HUES64 (cell line): ENCODE measurements at regions not wholly inside any gene's neighbourhood (a gene's known extent, or its start where the extent isn't known, plus 50 kb on each side); places are given as distances from the start of the nearest gene placed in this dataset.

Source experiments
- H3K27ac ChIP-seq: 2 replicates; pipeline ENCODE4 v1.7.0; 2013; ENCODE audit warnings: low read depth, low read length, inconsistent platforms
- H3K27me3 ChIP-seq: 2 replicates; pipeline ENCODE4 v1.6.1; 2013; ENCODE audit warnings: mild to moderate bottlenecking, low read length; ENCODE audit not compliant: insufficient read depth
- H3K36me3 ChIP-seq: 2 replicates; pipeline ENCODE4 v1.6.1; 2013; ENCODE audit warnings: mild to moderate bottlenecking, low read length; ENCODE audit not compliant: insufficient read depth
- H3K4me1 ChIP-seq: 2 replicates; pipeline ENCODE4 v1.6.1; 2013; ENCODE audit warnings: mild to moderate bottlenecking, low read length, moderate library complexity; ENCODE audit not compliant: insufficient read depth
- H3K4me3 ChIP-seq: 2 replicates; pipeline ENCODE4 v1.5.1; 2013; ENCODE audit warnings: mild to moderate bottlenecking, low read length, moderate library complexity
- H3K9ac ChIP-seq: 2 replicates; pipeline ENCODE4 v1.6.1; 2013; ENCODE audit warnings: mild to moderate bottlenecking, low read depth, low read length
- H3K9me3 ChIP-seq: 2 replicates; pipeline ENCODE4 v1.6.1; 2013; ENCODE audit warnings: low read depth, low read length; ENCODE audit not compliant: insufficient read depth
- WGBS: fragments of 150-250, 120-280 bp; methylation state at CpG from one replicate; pipeline ENCODE4 v1.1.7; 2013; ENCODE audit warnings: missing lambda C conversion rate; 5-methylcytosine and 5-hydroxymethylcytosine counted together

DNA sequence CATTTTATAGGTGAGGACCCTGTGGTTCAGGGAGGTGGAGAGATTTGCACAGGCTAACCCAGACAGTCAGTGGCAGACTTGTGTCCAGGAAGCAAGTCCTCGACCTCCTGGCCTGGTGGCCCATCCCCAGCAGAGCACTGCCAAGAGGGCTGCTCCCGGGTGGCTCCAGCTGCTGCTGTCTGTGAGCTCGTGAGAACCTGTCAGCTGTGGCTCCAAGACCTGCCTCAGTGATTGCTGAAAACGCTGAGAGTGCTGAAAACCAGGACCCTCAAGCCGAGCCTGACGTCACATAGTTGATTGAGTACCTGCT lies 74.2 kb downstream of the RTL9 start:
- no peaks in the 10 kb centered on the region for H3K9me3 ChIP-seq
- H3K4me1 ChIP-seq, result peaks cover 3% of the 10 kb centered on the region; the same call in 1 of the 2 replicates
- no peaks in the 10 kb centered on the region for H3K36me3 ChIP-seq
- no peak overlapping the region for H3K4me3 ChIP-seq
- H3K9ac ChIP-seq, result no peak overlapping the region
- H3K27ac ChIP-seq, result no peak overlapping the region
- no peaks in the 10 kb centered on the region for H3K27me3 ChIP-seq
- WGBS, result 83% methylated on average over 6 of the region's 6 CpGs

DNA sequence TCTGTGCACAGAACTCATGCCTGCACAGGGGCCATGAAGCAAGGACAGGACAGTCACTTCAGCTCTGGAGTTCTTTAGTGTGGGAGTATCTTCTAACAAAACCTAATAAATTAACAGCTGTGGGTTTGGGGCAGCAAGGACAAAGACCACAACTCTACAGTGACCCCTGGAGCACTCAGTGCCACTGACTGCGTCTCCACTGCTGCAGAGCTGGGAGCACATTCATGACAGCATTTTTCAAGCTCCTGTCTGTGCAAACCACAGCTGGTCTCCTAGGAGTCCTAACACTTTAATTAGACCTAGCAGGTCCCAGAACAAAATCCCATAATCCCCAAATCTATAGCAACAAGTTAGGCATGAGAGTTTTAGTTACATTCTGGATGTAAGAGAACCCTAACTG lies 76.5 kb downstream of the RTL9 start:
- no peak overlapping the region for H3K9ac ChIP-seq
- H3K4me3 ChIP-seq, result no peak overlapping the region
- H3K36me3 ChIP-seq, result no peaks in the 10 kb centered on the region
- H3K27ac ChIP-seq, result no peak overlapping the region
- no peaks in the 10 kb centered on the region for H3K9me3 ChIP-seq
- H3K27me3 ChIP-seq, result no peaks in the 10 kb centered on the region
- 88% methylated on average over 1 of the region's 1 CpG for WGBS
- H3K4me1 ChIP-seq, result peaks cover 7% of the 10 kb centered on the region; the same call in 1 of the 2 replicates

DNA sequence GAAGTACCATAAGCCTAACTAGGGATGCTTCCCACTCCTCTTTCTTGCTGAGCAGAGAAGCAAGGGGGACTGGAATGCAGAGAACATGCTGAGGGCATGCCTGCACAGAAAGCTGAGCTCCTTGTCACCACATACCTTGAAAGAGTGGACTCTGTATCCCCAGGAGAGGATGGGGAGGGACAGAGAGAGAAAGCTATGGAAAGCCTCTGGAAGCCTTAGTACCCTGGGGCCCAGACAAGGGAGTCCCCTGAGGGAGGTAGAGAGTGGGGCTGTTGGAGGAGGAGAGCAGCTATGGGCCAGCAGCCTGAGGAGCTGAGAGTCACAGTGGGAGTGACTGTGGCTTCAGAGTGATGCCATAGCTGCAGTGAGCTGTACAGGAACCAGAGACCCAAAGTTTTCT lies 77.9 kb downstream of the RTL9 start:
- Histone ChIP-seq H3K27ac (no peak overlapping the region), H3K36me3 (no peaks in the 10 kb centered on the region), H3K4me1 (peaks cover 7% of the 10 kb centered on the region; the same call in 1 of the 2 replicates), H3K9ac (no peak overlapping the region), H3K9me3 (no peaks in the 10 kb centered on the region), H3K27me3 (no peaks in the 10 kb centered on the region), H3K4me3 (no peak overlapping the region)

DNA sequence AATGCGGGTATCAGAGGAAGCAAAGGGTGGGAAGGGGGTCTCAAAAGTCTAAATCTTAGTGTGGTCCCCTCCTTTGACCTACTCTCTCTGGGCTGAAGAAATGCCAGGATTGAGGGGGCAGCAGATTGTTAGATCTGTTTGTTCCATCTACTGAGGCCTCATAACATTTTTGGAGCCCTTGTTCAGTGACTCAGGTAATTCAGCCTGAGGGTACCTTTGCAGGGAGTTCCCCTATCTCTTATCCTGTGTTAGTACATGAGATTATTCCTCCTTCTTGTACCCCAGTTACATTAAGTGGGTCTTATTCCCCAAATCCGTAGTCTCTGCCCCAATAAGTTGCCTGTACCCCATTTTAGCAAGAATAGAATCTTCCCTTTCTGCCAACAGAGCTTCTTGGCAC lies 79.0 kb downstream of the RTL9 start:
- WGBS, result 94% methylated on average over 2 of the region's 2 CpGs
- no peaks in the 10 kb centered on the region for H3K36me3 ChIP-seq
- no peak overlapping the region for H3K9ac ChIP-seq
- no peaks in the 10 kb centered on the region for H3K9me3 ChIP-seq
- no peaks in the 10 kb centered on the region for H3K27me3 ChIP-seq
- no peak overlapping the region for H3K27ac ChIP-seq
- no peak overlapping the region for H3K4me3 ChIP-seq
- peaks cover 7% of the 10 kb centered on the region; the same call in 1 of the 2 replicates for H3K4me1 ChIP-seq

DNA sequence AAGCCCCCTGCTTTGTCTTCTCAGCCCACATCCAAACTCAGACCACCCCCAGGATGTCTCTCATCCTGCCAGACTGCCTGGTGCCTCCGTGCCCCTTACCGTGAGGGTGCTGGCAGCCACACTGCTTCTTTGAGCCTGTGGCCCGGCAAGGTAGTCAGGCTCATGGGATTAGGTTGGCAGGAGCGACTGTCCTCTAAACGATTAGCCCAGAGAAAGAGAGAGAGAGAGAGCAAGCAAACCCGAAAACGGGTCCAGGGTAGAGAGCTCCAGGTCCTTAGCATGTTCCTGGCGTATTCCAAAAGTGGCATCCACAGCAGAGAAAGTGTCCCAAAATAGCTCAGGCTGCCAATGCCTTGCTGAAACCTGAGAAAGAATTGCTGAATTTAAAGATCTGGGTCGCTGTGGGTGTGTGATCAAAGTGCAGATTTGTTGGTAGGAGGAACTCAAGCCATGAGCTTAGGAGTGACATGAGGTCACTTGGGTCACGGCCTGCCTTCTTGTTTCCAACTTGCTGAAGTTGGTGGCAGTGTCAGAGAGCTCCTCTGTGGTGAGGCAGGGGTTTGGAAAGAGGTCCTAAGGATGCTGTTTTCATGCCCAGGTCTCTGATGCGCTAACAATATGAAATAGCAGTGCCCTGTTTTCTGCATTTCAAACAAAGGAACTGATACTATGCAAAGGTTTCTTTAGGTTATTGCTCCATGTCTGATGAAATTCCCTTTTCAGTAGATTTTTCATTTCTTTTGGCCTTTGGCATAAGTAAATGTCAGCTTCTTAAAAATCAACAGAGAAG lies 81.6 kb downstream of the RTL9 start:
- 84% methylated on average over 11 of the region's 11 CpGs for WGBS
- Histone ChIP-seq H3K4me1 (peaks cover 7% of the 10 kb centered on the region), H3K9ac (no peak overlapping the region), H3K4me3 (no peak overlapping the region), H3K27me3 (no peaks in the 10 kb centered on the region), H3K27ac (no peak overlapping the region), H3K36me3 (no peaks in the 10 kb centered on the region), H3K9me3 (no peaks in the 10 kb centered on the region)

DNA sequence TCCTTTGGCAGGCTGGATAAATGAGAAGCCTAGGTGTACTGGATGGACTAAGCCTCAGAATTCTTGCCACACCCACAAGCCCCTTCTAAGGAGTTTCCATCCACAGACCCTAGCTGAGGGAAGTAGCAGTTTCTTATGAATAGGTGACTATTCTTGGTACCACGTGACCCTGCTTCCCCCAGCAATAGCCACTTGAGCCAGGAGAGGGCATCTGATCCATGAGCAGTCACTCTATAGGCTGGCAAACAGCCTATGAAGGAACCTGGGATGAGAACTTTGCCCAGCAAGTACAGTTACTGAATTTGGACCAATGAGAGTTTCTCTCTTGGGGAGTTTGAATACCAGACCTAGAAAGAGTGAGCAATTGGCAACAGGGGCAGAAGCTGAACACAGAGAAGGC lies 84.0 kb downstream of the RTL9 start:
- 0% methylated on average over 1 of the region's 1 CpG for WGBS
- Histone ChIP-seq H3K36me3 (no peaks in the 10 kb centered on the region), H3K27ac (no peak overlapping the region), H3K4me3 (no peak overlapping the region), H3K4me1 (peaks cover 13% of the 10 kb centered on the region), H3K27me3 (no peaks in the 10 kb centered on the region), H3K9ac (no peak overlapping the region), H3K9me3 (no peaks in the 10 kb centered on the region)

DNA sequence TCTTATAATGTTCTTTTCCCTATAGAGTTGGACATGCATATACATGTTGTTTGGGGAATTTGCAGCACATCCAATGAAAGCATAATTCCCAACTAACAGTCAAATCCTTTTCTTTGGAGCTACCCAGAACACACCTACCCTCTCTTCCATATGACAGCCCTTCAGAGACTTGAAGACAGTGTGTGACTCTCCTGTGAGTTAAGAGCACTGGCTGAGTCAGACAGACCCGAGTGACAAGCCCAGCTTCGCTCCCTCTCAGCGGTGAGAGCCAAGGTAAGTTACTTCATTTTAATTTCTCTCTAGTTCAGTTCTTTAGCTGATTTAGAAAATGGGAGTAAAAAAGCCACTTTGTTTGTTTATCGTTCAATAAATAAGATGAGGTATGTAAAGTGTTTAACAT lies 86.3 kb downstream of the RTL9 start:
- Histone ChIP-seq H3K9ac (no peak overlapping the region), H3K27me3 (no peaks in the 10 kb centered on the region), H3K4me1 (peaks cover 9% of the 10 kb centered on the region), H3K36me3 (no peaks in the 10 kb centered on the region), H3K4me3 (no peak overlapping the region), H3K9me3 (no peaks in the 10 kb centered on the region), H3K27ac (no peak overlapping the region)
- 42% methylated on average over 2 of the region's 4 CpGs for WGBS

DNA sequence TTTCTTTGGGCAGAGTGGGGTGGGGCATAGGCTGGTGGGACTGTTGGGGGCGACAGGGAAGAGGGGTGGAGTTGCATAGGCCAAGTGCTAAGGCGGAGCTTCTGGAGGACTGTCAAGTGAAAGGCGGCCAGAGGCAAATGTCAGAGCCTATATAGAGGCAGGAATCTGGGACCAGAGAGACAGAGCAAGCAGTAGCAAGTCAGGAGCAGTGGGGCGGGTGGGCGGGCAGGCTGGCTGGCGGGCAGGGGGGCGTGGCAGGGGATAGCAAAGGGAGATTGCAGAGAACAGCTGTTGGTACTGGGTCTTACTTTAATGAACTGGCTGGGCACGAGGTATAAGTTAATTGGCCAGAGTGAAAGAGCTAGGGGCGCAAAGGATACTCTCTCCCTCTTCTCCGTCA lies 89.8 kb downstream of the RTL9 start:
- H3K36me3 ChIP-seq, result no peaks in the 10 kb centered on the region
- peaks cover 9% of the 10 kb centered on the region for H3K4me1 ChIP-seq
- H3K9me3 ChIP-seq, result no peaks in the 10 kb centered on the region
- H3K4me3 ChIP-seq, result no peak overlapping the region
- 67% methylated on average over 9 of the region's 10 CpGs for WGBS
- no peak overlapping the region for H3K9ac ChIP-seq
- no peaks in the 10 kb centered on the region for H3K27me3 ChIP-seq
- no peak overlapping the region for H3K27ac ChIP-seq

DNA sequence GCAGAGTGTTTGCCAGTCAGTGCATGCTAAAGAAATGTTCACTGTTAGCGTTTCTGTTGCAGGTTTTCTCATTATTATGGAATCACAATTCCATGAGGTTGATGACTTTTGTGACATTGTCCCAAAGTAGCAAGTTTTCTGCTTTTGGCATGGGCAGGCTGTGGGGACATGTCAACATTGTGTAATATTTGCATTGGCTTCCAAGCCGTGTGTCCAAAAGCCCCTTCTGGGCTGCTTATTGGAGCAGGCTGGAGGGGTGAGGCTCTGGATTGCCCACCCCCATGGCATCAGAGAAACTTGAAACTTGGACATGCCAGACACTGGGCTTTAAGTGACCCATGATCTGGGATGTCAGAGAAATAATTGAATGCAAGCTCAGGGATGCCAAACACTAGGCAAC lies 90.7 kb downstream of the RTL9 start:
- WGBS, result 87% methylated on average over 2 of the region's 2 CpGs
- H3K9ac ChIP-seq, result no peak overlapping the region
- H3K4me3 ChIP-seq, result no peak overlapping the region
- H3K27ac ChIP-seq, result no peak overlapping the region
- H3K27me3 ChIP-seq, result no peaks in the 10 kb centered on the region
- no peaks in the 10 kb centered on the region for H3K36me3 ChIP-seq
- H3K4me1 ChIP-seq, result peaks cover 9% of the 10 kb centered on the region
- H3K9me3 ChIP-seq, result no peaks in the 10 kb centered on the region

DNA sequence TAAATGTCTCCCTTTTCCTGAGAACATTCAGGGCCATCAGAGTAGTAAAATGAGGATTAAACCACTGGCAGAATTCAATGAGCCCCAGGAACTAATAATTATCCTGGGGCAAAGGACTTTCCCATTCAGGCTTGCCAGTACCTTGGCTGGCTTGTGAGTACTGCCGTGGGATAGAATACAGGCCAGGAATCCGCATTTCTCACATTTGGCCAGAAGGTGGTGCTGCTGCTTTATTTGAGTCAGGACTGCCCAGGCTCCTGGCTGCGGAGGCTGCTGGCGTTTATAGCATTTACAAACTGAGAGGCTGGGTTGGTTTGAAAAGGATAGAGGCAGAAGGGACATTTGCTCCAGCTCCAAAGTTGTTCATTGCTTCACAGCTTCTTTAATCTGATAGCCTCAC lies 91.4 kb downstream of the RTL9 start:
- no peaks in the 10 kb centered on the region for H3K27me3 ChIP-seq
- H3K9me3 ChIP-seq, result no peaks in the 10 kb centered on the region
- no peak overlapping the region for H3K9ac ChIP-seq
- H3K4me3 ChIP-seq, result no peak overlapping the region
- H3K4me1 ChIP-seq, result peaks cover 9% of the 10 kb centered on the region
- H3K36me3 ChIP-seq, result no peaks in the 10 kb centered on the region
- H3K27ac ChIP-seq, result no peak overlapping the region
- WGBS, result 7% methylated on average over 4 of the region's 4 CpGs

DNA sequence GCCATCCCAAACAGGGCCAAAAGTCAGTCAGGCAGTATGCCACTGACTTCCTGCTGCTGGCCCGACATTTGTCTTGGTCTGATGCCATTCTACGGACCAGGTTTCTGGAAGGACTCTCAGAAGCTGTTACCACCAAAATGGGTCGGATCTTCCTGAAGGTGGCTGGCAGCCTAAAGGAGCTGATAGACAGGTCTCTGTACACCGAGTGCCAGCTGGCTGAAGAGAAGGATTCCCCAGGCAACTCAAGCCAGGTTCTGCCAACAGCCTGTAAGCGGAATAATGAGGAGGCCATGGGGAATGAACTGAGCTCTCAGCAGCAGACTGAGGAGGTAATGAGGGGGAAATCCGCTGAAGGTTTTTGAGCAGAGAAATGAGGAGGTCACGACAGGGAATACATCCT lies 95.7 kb downstream of the RTL9 start:
- no peaks in the 10 kb centered on the region for H3K27me3 ChIP-seq
- no peak overlapping the region for H3K9ac ChIP-seq
- no peaks in the 10 kb centered on the region for H3K4me1 ChIP-seq
- H3K27ac ChIP-seq, result no peak overlapping the region
- no peaks in the 10 kb centered on the region for H3K9me3 ChIP-seq
- no peak overlapping the region for H3K4me3 ChIP-seq
- WGBS, result 96% methylated on average over 7 of the region's 7 CpGs
- no peaks in the 10 kb centered on the region for H3K36me3 ChIP-seq

DNA sequence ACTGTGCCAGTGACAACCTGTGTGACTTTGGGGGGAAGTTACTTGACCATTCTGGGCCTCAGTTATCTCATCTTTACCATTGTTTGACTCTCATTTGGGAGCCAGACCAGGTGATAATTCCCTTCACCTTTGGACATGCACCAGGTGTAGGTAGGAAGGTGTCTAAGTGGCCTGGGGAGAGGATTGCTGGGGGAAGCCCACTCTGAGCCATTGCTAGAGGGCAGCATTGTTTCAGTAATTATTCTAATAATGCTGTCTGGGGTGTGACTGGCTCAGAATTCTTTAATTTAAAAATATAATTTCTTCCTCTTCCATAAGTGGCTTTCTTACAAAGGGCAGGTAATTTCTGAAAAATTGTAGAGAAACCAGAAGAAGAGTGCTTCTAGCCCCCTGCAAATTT lies 104.3 kb downstream of the RTL9 start:
- no peak overlapping the region for H3K27ac ChIP-seq
- no peaks in the 10 kb centered on the region for H3K4me1 ChIP-seq
- H3K27me3 ChIP-seq, result no peaks in the 10 kb centered on the region
- no peak overlapping the region for H3K4me3 ChIP-seq
- no peaks in the 10 kb centered on the region for H3K9me3 ChIP-seq
- no peaks in the 10 kb centered on the region for H3K36me3 ChIP-seq
- H3K9ac ChIP-seq, result no peak overlapping the region
